ENCODE measurements at regions not wholly inside any gene's neighbourhood (a gene's known extent, or its start where the extent isn't known, plus 50 kb on each side); places are given as distances from the start of the nearest gene placed in this dataset.

DNA sequence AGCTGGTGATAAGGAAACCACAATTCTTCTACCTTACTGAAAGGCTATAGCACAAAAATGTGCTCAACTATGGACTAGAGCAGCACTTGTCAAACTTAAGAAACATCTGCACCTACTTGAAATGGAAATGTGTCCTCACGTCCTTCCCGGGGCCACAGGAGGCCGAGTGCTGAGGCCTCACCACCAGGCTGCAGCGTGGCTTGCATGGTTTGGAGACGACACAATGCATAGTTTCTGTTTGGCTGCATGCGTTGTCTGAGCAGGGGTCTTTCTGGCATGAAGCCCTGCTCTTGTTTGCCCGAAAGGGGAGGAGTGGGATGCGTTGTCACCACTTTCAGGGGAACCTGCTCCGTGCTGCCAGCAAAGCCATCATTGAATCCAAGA, 228.8 kb downstream of the TTLL2 start (continued):
- TF ChIP-seq, protein P1, sequence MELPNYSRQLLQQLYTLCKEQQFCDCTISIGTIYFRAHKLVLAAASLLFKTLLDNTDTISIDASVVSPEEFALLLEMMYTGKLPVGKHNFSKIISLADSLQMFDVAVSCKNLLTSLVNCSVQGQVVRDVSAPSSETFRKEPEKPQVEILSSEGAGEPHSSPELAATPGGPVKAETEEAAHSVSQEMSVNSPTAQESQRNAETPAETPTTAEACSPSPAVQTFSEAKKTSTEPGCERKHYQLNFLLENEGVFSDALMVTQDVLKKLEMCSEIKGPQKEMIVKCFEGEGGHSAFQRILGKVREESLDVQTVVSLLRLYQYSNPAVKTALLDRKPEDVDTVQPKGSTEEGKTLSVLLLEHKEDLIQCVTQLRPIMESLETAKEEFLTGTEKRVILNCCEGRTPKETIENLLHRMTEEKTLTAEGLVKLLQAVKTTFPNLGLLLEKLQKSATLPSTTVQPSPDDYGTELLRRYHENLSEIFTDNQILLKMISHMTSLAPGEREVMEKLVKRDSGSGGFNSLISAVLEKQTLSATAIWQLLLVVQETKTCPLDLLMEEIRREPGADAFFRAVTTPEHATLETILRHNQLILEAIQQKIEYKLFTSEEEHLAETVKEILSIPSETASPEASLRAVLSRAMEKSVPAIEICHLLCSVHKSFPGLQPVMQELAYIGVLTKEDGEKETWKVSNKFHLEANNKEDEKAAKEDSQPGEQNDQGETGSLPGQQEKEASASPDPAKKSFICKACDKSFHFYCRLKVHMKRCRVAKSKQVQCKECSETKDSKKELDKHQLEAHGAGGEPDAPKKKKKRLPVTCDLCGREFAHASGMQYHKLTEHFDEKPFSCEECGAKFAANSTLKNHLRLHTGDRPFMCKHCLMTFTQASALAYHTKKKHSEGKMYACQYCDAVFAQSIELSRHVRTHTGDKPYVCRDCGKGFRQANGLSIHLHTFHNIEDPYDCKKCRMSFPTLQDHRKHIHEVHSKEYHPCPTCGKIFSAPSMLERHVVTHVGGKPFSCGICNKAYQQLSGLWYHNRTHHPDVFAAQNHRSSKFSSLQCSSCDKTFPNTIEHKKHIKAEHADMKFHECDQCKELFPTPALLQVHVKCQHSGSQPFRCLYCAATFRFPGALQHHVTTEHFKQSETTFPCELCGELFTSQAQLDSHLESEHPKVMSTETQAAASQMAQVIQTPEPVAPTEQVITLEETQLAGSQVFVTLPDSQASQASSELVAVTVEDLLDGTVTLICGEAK (IDR thresholded peaks at IDR 0.05): no peak
- TF ChIP-seq, protein P1 (CRISPR knock-in tag; IDR thresholded peaks at IDR 0.05): 0 out of 2 replicates have a peak, but pooled peaks have one; percentile 21
- TF ChIP-seq ZNF512B (CRISPR knock-in tag; IDR thresholded peaks at IDR 0.05; ENCODE audit: borderline replicate concordance) (0 out of 2 replicates have a peak, but pooled peaks have one; percentile 33), FOXC1 (CRISPR knock-in tag; IDR thresholded peaks at IDR 0.05; ENCODE audit: borderline replicate concordance) (no peak), SMAD1 (CRISPR knock-in tag; IDR thresholded peaks at IDR 0.05; ENCODE audit: borderline replicate concordance, low read depth) (no peak), ZNF800 (CRISPR knock-in tag; IDR thresholded peaks at IDR 0.05) (no peak), ZNF430 (CRISPR knock-in tag; IDR thresholded peaks at IDR 0.05) (no peak), HOXA3 (CRISPR knock-in tag; IDR thresholded peaks at IDR 0.05) (no peak), GATAD2A (CRISPR knock-in tag; IDR thresholded peaks at IDR 0.05) (no peak), EED (CRISPR knock-in tag; IDR thresholded peaks at IDR 0.05) (no peak), YEATS4 (CRISPR knock-in tag; IDR thresholded peaks at IDR 0.05; ENCODE audit: borderline replicate concordance) (no peak), MED1 (CRISPR knock-in tag; IDR thresholded peaks at IDR 0.05) (0 out of 2 replicates have a peak, but pooled peaks have one; percentile 22), ZFY (CRISPR knock-in tag; IDR thresholded peaks at IDR 0.05) (0 out of 2 replicates have a peak, but pooled peaks have one; percentile 0), TBX2 (CRISPR knock-in tag; IDR thresholded peaks at IDR 0.05; ENCODE audit: borderline replicate concordance) (no peak), MAFG (CRISPR knock-in tag; IDR thresholded peaks at IDR 0.05) (no peak)
- TF ChIP-seq, protein P2, sequence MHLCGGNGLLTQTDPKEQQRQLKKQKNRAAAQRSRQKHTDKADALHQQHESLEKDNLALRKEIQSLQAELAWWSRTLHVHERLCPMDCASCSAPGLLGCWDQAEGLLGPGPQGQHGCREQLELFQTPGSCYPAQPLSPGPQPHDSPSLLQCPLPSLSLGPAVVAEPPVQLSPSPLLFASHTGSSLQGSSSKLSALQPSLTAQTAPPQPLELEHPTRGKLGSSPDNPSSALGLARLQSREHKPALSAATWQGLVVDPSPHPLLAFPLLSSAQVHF (CRISPR knock-in tag; IDR thresholded peaks at IDR 0.05): no peak
